H1 (cell line): ENCODE measurements at regions not wholly inside any gene's neighbourhood (a gene's known extent, or its start where the extent isn't known, plus 50 kb on each side); places are given as distances from the start of the nearest gene placed in this dataset.

Experiments used
- CTCF ChIA-PET: fragments of 300-600 bp; sonication (Branson Sonifier 250); formaldehyde crosslinking; loops from one replicate; lab custom pipeline; 2021; ENCODE audit not compliant: partially characterized antibody; lab: Charles Lee
- POLR2A ChIA-PET: fragments of 300-600 bp; sonication (Branson Sonifier 250); formaldehyde crosslinking; loops from one replicate; lab custom pipeline; 2021; ENCODE audit warnings: inconsistent platforms; ENCODE audit not compliant: partially characterized antibody; lab: Charles Lee
- DNase-seq, 2 experiments: peaks; one replicate each; pipeline versions ENCODE4 v3.0.0 to v3.0.0-alpha.2; 2010 to 2022; ENCODE audit warnings: low spot score in 2 of 2, low read depth in 1 of 2, mixed read lengths in 1 of 2
- FAIRE-seq: peaks from 2 replicates; lab custom pipeline; 2011; peaks lifted over from hg19 to GRCh38; lab: Jason Lieb, UNC
- H2AFZ ChIP-seq: 2 replicates; pipeline ENCODE4 v1.8.1; 2012; ENCODE audit warnings: low read length, inconsistent platforms
- H2AK5ac ChIP-seq: 2 replicates; pipeline ENCODE4 v1.6.1; 2013; ENCODE audit warnings: low read depth, low read length
- H2BK120ac ChIP-seq: replicated peaks from 2 replicates; pipeline ENCODE3; 2013; ENCODE audit warnings: low read depth, low read length, inconsistent platforms
- H2BK12ac ChIP-seq: 2 replicates; pipeline ENCODE4 v1.6.1; 2013; ENCODE audit warnings: low read depth, low read length
- H2BK15ac ChIP-seq: 2 replicates; pipeline ENCODE4 v1.6.1; 2013; ENCODE audit warnings: low read length
- H2BK20ac ChIP-seq: 2 replicates; pipeline ENCODE4 v1.6.1; 2013; ENCODE audit warnings: low read length
- H2BK5ac ChIP-seq: 2 replicates; pipeline ENCODE4 v1.6.1; 2013; ENCODE audit warnings: low read depth, low read length
- H3K14ac ChIP-seq: 2 replicates; pipeline ENCODE4 v1.6.1; 2013; ENCODE audit warnings: inconsistent platforms; ENCODE audit not compliant: insufficient read length
- H3K18ac ChIP-seq: 2 replicates; pipeline ENCODE4 v1.6.1; 2013; ENCODE audit warnings: low read length; ENCODE audit errors: extremely low read depth
- H3K23ac ChIP-seq: 2 replicates; pipeline ENCODE4 v1.6.1; 2013; ENCODE audit warnings: inconsistent platforms; ENCODE audit not compliant: insufficient read length
- H3K23me2 ChIP-seq: 2 replicates; pipeline ENCODE4 v1.6.1; 2013; ENCODE audit warnings: low read depth, low read length
- H3K27ac ChIP-seq: 2 replicates; pipeline ENCODE4 v1.6.1; 2011; ENCODE audit warnings: low read depth, low read length, inconsistent platforms
- H3K27me3 ChIP-seq, 4 experiments: replicated peaks in 1 of 4; 1 replicate in 1 of 4; 2 replicates in 3 of 4; pipeline versions ENCODE4 v1.6.1 to v1.8.1; 2011 to 2013; ENCODE audit warnings: low read length in 3 of 4, mild to moderate bottlenecking in 3 of 4, inconsistent platforms in 2 of 4, mixed read lengths in 2 of 4, moderate library complexity in 1 of 4; ENCODE audit not compliant: control insufficient read depth in 3 of 4, insufficient read depth in 3 of 4; ENCODE audit errors: extremely low read depth in 1 of 4
- H3K36me3 ChIP-seq, 4 experiments: 2 replicates each; pipeline versions ENCODE4 v1.6.1 to v1.8.1; 2011 to 2013; ENCODE audit warnings: mild to moderate bottlenecking in 4 of 4, low read length in 3 of 4, moderate library complexity in 2 of 4, control low read depth in 1 of 4, inconsistent platforms in 1 of 4; ENCODE audit not compliant: insufficient read depth in 4 of 4, control insufficient read depth in 2 of 4
- H3K4ac ChIP-seq: replicated peaks from 2 replicates; pipeline ENCODE3; 2013; ENCODE audit warnings: low read length, low read depth, mixed read lengths, inconsistent platforms; ENCODE audit not compliant: insufficient read length
- H3K4me1 ChIP-seq, 4 experiments: replicated peaks in 1 of 4; 1 replicate in 1 of 4; 2 replicates in 3 of 4; pipeline versions ENCODE4 v1.6.1 to v1.8.1; 2011 to 2013; ENCODE audit warnings: low read length in 3 of 4, inconsistent platforms in 2 of 4, mixed read lengths in 1 of 4; ENCODE audit not compliant: insufficient read depth in 4 of 4, control insufficient read depth in 3 of 4
- H3K4me2 ChIP-seq, 2 experiments: 2 replicates each; pipeline versions ENCODE4 v1.6.1 to v1.8.1; 2011 to 2013; ENCODE audit warnings: low read depth in 2 of 2, low read length in 2 of 2, control low read depth in 1 of 2, inconsistent platforms in 1 of 2, mild to moderate bottlenecking in 1 of 2; ENCODE audit not compliant: insufficient read depth in 1 of 2
- H3K4me3 ChIP-seq, 4 experiments: fragments of 200-600, 300-600 bp in 1 of 4; sonication (generic), shearing (Covaris generic), sonication (Bioruptor Twin) in 1 of 4; 2 replicates each; pipeline versions ENCODE4 v1.5.1 to v1.8.1; 2011 to 2016; ENCODE audit warnings: low read length in 4 of 4, low read depth in 3 of 4, control low read depth in 2 of 4, inconsistent platforms in 2 of 4, mild to moderate bottlenecking in 2 of 4, mixed read lengths in 1 of 4, moderate library complexity in 1 of 4; ENCODE audit not compliant: insufficient read depth in 2 of 4; ENCODE audit errors: extremely low read depth in 1 of 4
- H3K56ac ChIP-seq: replicated peaks from 2 replicates; pipeline ENCODE3; 2013; ENCODE audit warnings: low read depth, mild to moderate bottlenecking, mixed read lengths, low read length, inconsistent platforms; ENCODE audit not compliant: insufficient read length
- H3K79me1 ChIP-seq: 2 replicates; pipeline ENCODE4 v1.6.1; 2013; ENCODE audit warnings: low read depth, low read length, control low read depth
- H3K79me2 ChIP-seq, 2 experiments: 2 replicates each; pipeline versions ENCODE4 v1.6.1 to v1.8.1; 2012 to 2013; ENCODE audit warnings: low read length in 2 of 2, mild to moderate bottlenecking in 2 of 2, inconsistent platforms in 1 of 2; ENCODE audit not compliant: insufficient read depth in 2 of 2, control insufficient read depth in 1 of 2
- H3K9ac ChIP-seq, 4 experiments: replicated peaks in 1 of 4; 1 replicate in 1 of 4; 2 replicates in 3 of 4; pipeline versions ENCODE4 v1.6.1 to v1.8.1; 2011 to 2013; ENCODE audit warnings: low read depth in 3 of 4, low read length in 3 of 4, control low read depth in 2 of 4, mild to moderate bottlenecking in 2 of 4, moderate library complexity in 2 of 4, inconsistent platforms in 1 of 4; ENCODE audit errors: extremely low read depth in 1 of 4
- H3K9me3 ChIP-seq, 2 experiments: 2 replicates each; pipeline versions ENCODE4 v1.6.1 to v1.8.1; 2012 to 2013; ENCODE audit warnings: mild to moderate bottlenecking in 2 of 2, moderate library complexity in 2 of 2, control low read depth in 1 of 2, inconsistent platforms in 1 of 2, low read depth in 1 of 2, low read length in 1 of 2, mixed read lengths in 1 of 2; ENCODE audit not compliant: insufficient read depth in 2 of 2
- H4K20me1 ChIP-seq, 2 experiments: replicated peaks in 1 of 2; 2 replicates each; pipeline versions ENCODE3 to v1.8.1; 2011 to 2013; ENCODE audit warnings: inconsistent platforms in 2 of 2, low read length in 2 of 2, mild to moderate bottlenecking in 1 of 2; ENCODE audit not compliant: insufficient read depth in 2 of 2, control insufficient read depth in 1 of 2
- H4K5ac ChIP-seq: 2 replicates; pipeline ENCODE4 v1.6.1; 2013; ENCODE audit warnings: low read length, low read depth, mixed read lengths, inconsistent platforms; ENCODE audit not compliant: insufficient read length
- H4K8ac ChIP-seq: 2 replicates; pipeline ENCODE4 v1.8.0; 2013; ENCODE audit warnings: mild to moderate bottlenecking, moderate library complexity, low read length, inconsistent platforms; ENCODE audit not compliant: insufficient read depth; ENCODE audit errors: extremely low read depth
- H4K91ac ChIP-seq: replicated peaks from 2 replicates; pipeline ENCODE3; 2013; ENCODE audit warnings: low read length, mixed read lengths, inconsistent platforms; ENCODE audit not compliant: insufficient read length
- CHD1 ChIP-seq: IDR thresholded peaks from 2 replicates; pipeline ENCODE4 v1.6.1; 2012; ENCODE audit warnings: low read depth, low read length, improper control_type of control experiment
- JUND ChIP-seq: IDR thresholded peaks from 2 replicates; pipeline ENCODE4 v1.6.1; 2011; ENCODE audit warnings: mild to moderate bottlenecking, improper control_type of control experiment, low read length
- NANOG ChIP-seq: IDR thresholded peaks from 2 replicates; pipeline ENCODE4 v1.6.1; 2011; ENCODE audit warnings: low read length, low read depth, mild to moderate bottlenecking, inconsistent platforms; ENCODE audit not compliant: insufficient read depth, poor library complexity, severe bottlenecking
- SIRT6 ChIP-seq: IDR thresholded peaks from one replicate; pipeline ENCODE4 v1.7.1; 2012; ENCODE audit warnings: low read length, inconsistent platforms
- WGBS, 2 experiments: shearing (Covaris generic) in 1 of 2; methylation state at CpG; one replicate each; pipeline versions ENCODE4 v1.1.6 to v1.1.7; 2013 to 2015; ENCODE audit warnings: low lambda C conversion rate in 2 of 2, mixed read lengths in 2 of 2, inconsistent platforms in 1 of 2, low coverage in 1 of 2, missing lambda C conversion rate in 1 of 2; ENCODE audit not compliant: insufficient replicate concordance in 2 of 2, insufficient coverage in 1 of 2, insufficient read length in 1 of 2; ENCODE audit errors: extremely low coverage in 1 of 2, missing lambda C conversion rate in 1 of 2; 5-methylcytosine and 5-hydroxymethylcytosine counted together

- Histone ChIP-seq H3K36me3 (no peaks in the 10 kb centered on the region; a peak in 1 of 8 replicates), H3K4ac (no peak overlapping the region), H3K27ac (no peak overlapping the region), H2BK120ac (no peak overlapping the region), H3K79me2 (no peaks in the 10 kb centered on the region), H2BK5ac (no peak overlapping the region), H2BK20ac (no peak overlapping the region), H4K5ac (no peak overlapping the region), H2BK12ac (no peak overlapping the region), H3K79me1 (no peaks in the 10 kb centered on the region), H3K9me3 (peaks cover 8 to 13% of the 10 kb centered on the region in 2 experiments), H3K4me3 (no peak overlapping the region), H4K20me1 (no peaks in the 10 kb centered on the region), H3K14ac (no peak overlapping the region), H3K4me1 (no peaks in the 10 kb centered on the region), H2AK5ac (no peak overlapping the region), H4K91ac (no peak overlapping the region), H3K56ac (no peak overlapping the region), H3K4me2 (no peak overlapping the region), H3K18ac (no peak overlapping the region), H4K8ac (no peak overlapping the region), H3K23ac (no peak overlapping the region), H2AFZ (no peak overlapping the region), H3K9ac (no peak overlapping the region), H2BK15ac (no peak overlapping the region), H3K23me2 (no peaks in the 10 kb centered on the region; the same call in 1 of the 2 replicates), H3K27me3 (no peaks in the 10 kb centered on the region)
- no peak for TF ChIP-seq CHD1
- TF ChIP-seq SIRT6 = no peak
- no peak for TF ChIP-seq NANOG
- no peak for TF ChIP-seq JUND
- ChIA-PET POLR2A (no interaction called here), CTCF (no interaction called here)
- WGBS, 2 experiments = 95% methylated on average over 3 of the region's 3 CpGs; no CpG with 5 or more reads in 1 of the 2 experiments
- no peak for DNase-seq
- FAIRE-seq = no peak
Measured at GRCh38 chr6:140772576-140772975, 1360.1 kb upstream of the GJE1 start.
